ENCODE measurements at regions not wholly inside any gene's neighbourhood (a gene's known extent, or its start where the extent isn't known, plus 50 kb on each side); places are given as distances from the start of the nearest gene placed in this dataset.

GRCh38 chr2:48148841-48149430, 165.5 kb upstream of the FOXN2 start:
- DNase-seq (ENCODE audit: low spot score): no peak
- H3K27ac ChIP-seq (replicated peaks; ENCODE audit: low read length): no peak overlapping the region
- no peak overlapping the region for H3K9ac ChIP-seq (ENCODE audit: low read depth, low read length, poor library complexity)
- no peak overlapping the region for H3K4me2 ChIP-seq (ENCODE audit: insufficient read depth, low read length, poor library complexity, severe bottlenecking)
- no peak overlapping the region for H2AK5ac ChIP-seq (ENCODE audit: low read depth, low read length)
- no peak overlapping the region for H2AFZ ChIP-seq (ENCODE audit: low read length)
- H3K18ac ChIP-seq (ENCODE audit: low read length): no peak overlapping the region
- H2BK120ac ChIP-seq (ENCODE audit: low read depth, low read length): no peak overlapping the region
- no peaks in the 10 kb centered on the region for H3K9me3 ChIP-seq (replicated peaks in 1 of 2; ENCODE audit: control insufficient read depth in 2 of 2, insufficient read depth in 1 of 2, low read depth in 1 of 2, low read length in 2 of 2)
- no peak overlapping the region for H3K4ac ChIP-seq (ENCODE audit: low read length)
- no peak overlapping the region for H4K8ac ChIP-seq (ENCODE audit: low read depth, low read length)
- H3K36me3 ChIP-seq (replicated peaks in 1 of 2; ENCODE audit: control insufficient read depth in 2 of 2, insufficient read depth in 2 of 2, low read length in 2 of 2): no peaks in the 10 kb centered on the region
- no peak overlapping the region for H2BK5ac ChIP-seq (ENCODE audit: low read length)
- peaks cover 2 to 3% of the 10 kb centered on the region in 2 donors for H3K4me1 ChIP-seq (ENCODE audit: control insufficient read depth in 2 of 2, insufficient read depth in 1 of 2, low read depth in 1 of 2, low read length in 2 of 2)
- no peak overlapping the region for H2BK12ac ChIP-seq (ENCODE audit: low read length)
- no peaks in the 10 kb centered on the region for H3K27me3 ChIP-seq (ENCODE audit: control insufficient read depth in 3 of 3, insufficient read depth in 3 of 3, low read depth in 1 of 3, low read length in 3 of 3)
- H3K79me1 ChIP-seq (ENCODE audit: low read depth, low read length): no peaks in the 10 kb centered on the region
- H3K14ac ChIP-seq (ENCODE audit: low read length): no peak overlapping the region
- no peak overlapping the region for H3K23ac ChIP-seq (ENCODE audit: low read depth, low read length, poor library complexity)
- H2BK15ac ChIP-seq (ENCODE audit: low read length): no peak overlapping the region
- no peak overlapping the region for H3K4me3 ChIP-seq (ENCODE audit: low read length in 2 of 2)
- no peak overlapping the region for H4K91ac ChIP-seq (ENCODE audit: low read depth, low read length, poor library complexity)
- no CpG with 5 or more reads among the region's 2 CpGs for WGBS, 2 donors (ENCODE audit: extremely low coverage in 2 of 2, insufficient read length in 2 of 2, insufficient replicate concordance in 1 of 2)

GRCh38 chr2:48157150-48157549, 157.3 kb upstream of the FOXN2 start:
- Histone ChIP-seq H3K4me1 (ENCODE audit: control insufficient read depth in 2 of 2, insufficient read depth in 1 of 2, low read depth in 1 of 2, low read length in 2 of 2) (no peaks in the 10 kb centered on the region), H3K23ac (ENCODE audit: low read depth, low read length, poor library complexity) (no peak overlapping the region), H3K27me3 (ENCODE audit: control insufficient read depth in 3 of 3, insufficient read depth in 3 of 3, low read depth in 1 of 3, low read length in 3 of 3) (no peaks in the 10 kb centered on the region), H3K36me3 (replicated peaks in 1 of 2; ENCODE audit: control insufficient read depth in 2 of 2, insufficient read depth in 2 of 2, low read length in 2 of 2) (no peaks in the 10 kb centered on the region), H2AK5ac (ENCODE audit: low read depth, low read length) (no peak overlapping the region), H3K79me1 (ENCODE audit: low read depth, low read length) (no peaks in the 10 kb centered on the region), H2BK5ac (ENCODE audit: low read length) (no peak overlapping the region), H3K4ac (ENCODE audit: low read length) (no peak overlapping the region), H3K14ac (ENCODE audit: low read length) (no peak overlapping the region), H2BK120ac (ENCODE audit: low read depth, low read length) (no peak overlapping the region), H3K27ac (replicated peaks; ENCODE audit: low read length) (no peak overlapping the region), H3K18ac (ENCODE audit: low read length) (no peak overlapping the region), H3K4me2 (ENCODE audit: insufficient read depth, low read length, poor library complexity, severe bottlenecking) (no peak overlapping the region), H3K9ac (ENCODE audit: low read depth, low read length, poor library complexity) (no peak overlapping the region), H3K4me3 (ENCODE audit: low read length in 2 of 2) (no peak overlapping the region), H4K8ac (ENCODE audit: low read depth, low read length) (no peak overlapping the region), H2BK15ac (ENCODE audit: low read length) (no peak overlapping the region), H2BK12ac (ENCODE audit: low read length) (no peak overlapping the region), H3K9me3 (replicated peaks in 1 of 2; ENCODE audit: control insufficient read depth in 2 of 2, insufficient read depth in 1 of 2, low read depth in 1 of 2, low read length in 2 of 2) (peaks cover 3 to 10% of the 10 kb centered on the region in 2 donors), H4K91ac (ENCODE audit: low read depth, low read length, poor library complexity) (no peak overlapping the region), H2AFZ (ENCODE audit: low read length) (no peak overlapping the region)
- no peak for DNase-seq (ENCODE audit: low spot score)

- Histone ChIP-seq H3K18ac (ENCODE audit: low read length) (no peak overlapping the region), H2BK15ac (ENCODE audit: low read length) (no peak overlapping the region), H3K4me1 (ENCODE audit: control insufficient read depth in 2 of 2, insufficient read depth in 1 of 2, low read depth in 1 of 2, low read length in 2 of 2) (no peaks in the 10 kb centered on the region), H3K14ac (ENCODE audit: low read length) (no peak overlapping the region), H3K9me3 (replicated peaks in 1 of 2; ENCODE audit: control insufficient read depth in 2 of 2, insufficient read depth in 1 of 2, low read depth in 1 of 2, low read length in 2 of 2) (peaks cover 0 to 10% of the 10 kb centered on the region in 2 donors), H3K9ac (ENCODE audit: low read depth, low read length, poor library complexity) (no peak overlapping the region), H3K79me1 (ENCODE audit: low read depth, low read length) (no peaks in the 10 kb centered on the region), H3K23ac (ENCODE audit: low read depth, low read length, poor library complexity) (no peak overlapping the region), H2BK120ac (ENCODE audit: low read depth, low read length) (no peak overlapping the region), H3K4me3 (ENCODE audit: low read length in 2 of 2) (no peak overlapping the region), H3K36me3 (replicated peaks in 1 of 2; ENCODE audit: control insufficient read depth in 2 of 2, insufficient read depth in 2 of 2, low read length in 2 of 2) (no peaks in the 10 kb centered on the region), H3K27me3 (ENCODE audit: control insufficient read depth in 3 of 3, insufficient read depth in 3 of 3, low read depth in 1 of 3, low read length in 3 of 3) (no peaks in the 10 kb centered on the region), H3K4me2 (ENCODE audit: insufficient read depth, low read length, poor library complexity, severe bottlenecking) (no peak overlapping the region), H2AFZ (ENCODE audit: low read length) (no peak overlapping the region), H3K4ac (ENCODE audit: low read length) (no peak overlapping the region), H2BK5ac (ENCODE audit: low read length) (no peak overlapping the region), H2BK12ac (ENCODE audit: low read length) (no peak overlapping the region), H4K91ac (ENCODE audit: low read depth, low read length, poor library complexity) (no peak overlapping the region), H4K8ac (ENCODE audit: low read depth, low read length) (no peak overlapping the region), H2AK5ac (ENCODE audit: low read depth, low read length) (no peak overlapping the region), H3K27ac (replicated peaks; ENCODE audit: low read length) (no peak overlapping the region)
- no peak for DNase-seq (ENCODE audit: low spot score)
- WGBS, 2 donors (ENCODE audit: extremely low coverage in 2 of 2, insufficient read length in 2 of 2, insufficient replicate concordance in 1 of 2): no CpG with 5 or more reads among the region's 2 CpGs
Observed at GRCh38 chr2:48161628-48162027, 152.9 kb upstream of the FOXN2 start.

- no peak overlapping the region for H2BK120ac ChIP-seq (ENCODE audit: low read depth, low read length)
- no peaks in the 10 kb centered on the region for H3K27me3 ChIP-seq (ENCODE audit: control insufficient read depth in 3 of 3, insufficient read depth in 3 of 3, low read depth in 1 of 3, low read length in 3 of 3)
- peaks cover 0 to 5% of the 10 kb centered on the region in 2 donors for H3K9me3 ChIP-seq (replicated peaks in 1 of 2; ENCODE audit: control insufficient read depth in 2 of 2, insufficient read depth in 1 of 2, low read depth in 1 of 2, low read length in 2 of 2)
- H2BK5ac ChIP-seq (ENCODE audit: low read length): no peak overlapping the region
- H3K4me1 ChIP-seq (ENCODE audit: control insufficient read depth in 2 of 2, insufficient read depth in 1 of 2, low read depth in 1 of 2, low read length in 2 of 2): no peaks in the 10 kb centered on the region
- no peak overlapping the region for H3K27ac ChIP-seq (replicated peaks; ENCODE audit: low read length)
- no peak overlapping the region for H3K18ac ChIP-seq (ENCODE audit: low read length)
- H3K23ac ChIP-seq (ENCODE audit: low read depth, low read length, poor library complexity): no peak overlapping the region
- no peak overlapping the region for H3K9ac ChIP-seq (ENCODE audit: low read depth, low read length, poor library complexity)
- no peak overlapping the region for H2AFZ ChIP-seq (ENCODE audit: low read length)
- no peak overlapping the region for H3K4me2 ChIP-seq (ENCODE audit: insufficient read depth, low read length, poor library complexity, severe bottlenecking)
- H2BK15ac ChIP-seq (ENCODE audit: low read length): no peak overlapping the region
- no peaks in the 10 kb centered on the region for H3K79me1 ChIP-seq (ENCODE audit: low read depth, low read length)
- no peak overlapping the region for H4K8ac ChIP-seq (ENCODE audit: low read depth, low read length)
- no peak overlapping the region for H3K4me3 ChIP-seq (ENCODE audit: low read length in 2 of 2)
- no peak overlapping the region for H2BK12ac ChIP-seq (ENCODE audit: low read length)
- no peak overlapping the region for H3K4ac ChIP-seq (ENCODE audit: low read length)
- H3K14ac ChIP-seq (ENCODE audit: low read length): no peak overlapping the region
- H2AK5ac ChIP-seq (ENCODE audit: low read depth, low read length): no peak overlapping the region
- H3K36me3 ChIP-seq (replicated peaks in 1 of 2; ENCODE audit: control insufficient read depth in 2 of 2, insufficient read depth in 2 of 2, low read length in 2 of 2): no peaks in the 10 kb centered on the region
- no peak for DNase-seq (ENCODE audit: low spot score)
- H4K91ac ChIP-seq (ENCODE audit: low read depth, low read length, poor library complexity): no peak overlapping the region
Observed at GRCh38 chr2:48162742-48163141, 151.7 kb upstream of the FOXN2 start.
